GM23248 (cell line): ENCODE measurements at regions not wholly inside any gene's neighbourhood (a gene's known extent, or its start where the extent isn't known, plus 50 kb on each side); places are given as distances from the start of the nearest gene placed in this dataset.

Source experiments
- DNase-seq: peaks from one replicate; pipeline ENCODE4 v3.0.0-alpha.2; 2015
- H2AFZ ChIP-seq: fragments of 200-600 bp; sonication (generic); 2 replicates; pipeline ENCODE4 v1.6.1; 2016; ENCODE audit warnings: antibody characterized with exemption
- H3F3A ChIP-seq: fragments of 200-600 bp; sonication (generic); 2 replicates; pipeline ENCODE4 v1.6.1; 2016; ENCODE audit warnings: mild to moderate bottlenecking, antibody characterized with exemption, mixed run types; ENCODE audit not compliant: insufficient read depth
- H3K27ac ChIP-seq: fragments of 200-600 bp; sonication (generic); 2 replicates; pipeline ENCODE4 v1.5.1; 2016; ENCODE audit warnings: mild to moderate bottlenecking
- H3K27me3 ChIP-seq: fragments of 200-600 bp; sonication (generic); replicated peaks from 2 replicates; pipeline ENCODE4 v1.6.1; 2016; ENCODE audit warnings: mild to moderate bottlenecking; ENCODE audit not compliant: insufficient read depth
- H3K36me3 ChIP-seq: fragments of 200-600 bp; sonication (generic); 2 replicates; pipeline ENCODE4 v1.6.1; 2016; ENCODE audit warnings: low read depth, mild to moderate bottlenecking
- H3K4me1 ChIP-seq: fragments of 200-600 bp; sonication (generic); 2 replicates; pipeline ENCODE4 v1.6.1; 2016; ENCODE audit warnings: mild to moderate bottlenecking; ENCODE audit not compliant: insufficient read depth
- H3K4me2 ChIP-seq: fragments of 200-600 bp; sonication (generic); one replicate; pipeline ENCODE4 v1.6.1; 2016; ENCODE audit warnings: mild to moderate bottlenecking; ENCODE audit not compliant: unreplicated experiment
- H3K4me3 ChIP-seq: fragments of 200-600 bp; sonication (generic); 2 replicates; pipeline ENCODE4 v1.5.1; 2016; ENCODE audit warnings: mild to moderate bottlenecking
- H3K79me2 ChIP-seq: fragments of 200-600 bp; sonication (generic); 2 replicates; pipeline ENCODE4 v1.6.1; 2016; ENCODE audit warnings: mild to moderate bottlenecking; ENCODE audit not compliant: insufficient read depth
- H3K9ac ChIP-seq: fragments of 200-600 bp; sonication (generic); 2 replicates; pipeline ENCODE4 v1.6.1; 2016; ENCODE audit warnings: mild to moderate bottlenecking
- H3K9me2 ChIP-seq: fragments of 200-600 bp; sonication (generic); 2 replicates; pipeline ENCODE4 v1.6.1; 2016; ENCODE audit warnings: mixed run types, mild to moderate bottlenecking, moderate library complexity; ENCODE audit not compliant: insufficient read depth
- H3K9me3 ChIP-seq: fragments of 200-600 bp; sonication (generic); one replicate; pipeline ENCODE4 v1.6.1; 2017; ENCODE audit warnings: low read depth
- H4K20me1 ChIP-seq: fragments of 200-600 bp; sonication (generic); 2 replicates; pipeline ENCODE4 v1.6.0; 2016; ENCODE audit not compliant: insufficient read depth
- EZH2 ChIP-seq: fragments of 200-600 bp; sonication (generic); IDR thresholded peaks from 2 replicates; pipeline ENCODE4 v1.6.1; 2018; ENCODE audit warnings: antibody characterized with exemption, mild to moderate bottlenecking; ENCODE audit not compliant: insufficient read depth, poor library complexity, severe bottlenecking
- EZH2phosphoT487 ChIP-seq: fragments of 200-600 bp; sonication (generic); IDR thresholded peaks from 2 replicates; pipeline ENCODE4 v1.6.1; 2018; ENCODE audit warnings: antibody characterized with exemption, moderate library complexity, mild to moderate bottlenecking, low read depth; ENCODE audit not compliant: insufficient read depth
- WGBS, 2 experiments: methylation state at CpG; one replicate each; pipeline ENCODE4 v1.1.6; 2015 to 2017; ENCODE audit warnings: low lambda C conversion rate in 2 of 2, low coverage in 1 of 2; ENCODE audit errors: missing lambda C conversion rate in 2 of 2; 5-methylcytosine and 5-hydroxymethylcytosine counted together
- in situ Hi-C: fragments of 300-500 bp; cut with MboI; formaldehyde crosslinking; loops from 2 replicates; pipeline ENCODE4 v1.15.0; 2020

DNA sequence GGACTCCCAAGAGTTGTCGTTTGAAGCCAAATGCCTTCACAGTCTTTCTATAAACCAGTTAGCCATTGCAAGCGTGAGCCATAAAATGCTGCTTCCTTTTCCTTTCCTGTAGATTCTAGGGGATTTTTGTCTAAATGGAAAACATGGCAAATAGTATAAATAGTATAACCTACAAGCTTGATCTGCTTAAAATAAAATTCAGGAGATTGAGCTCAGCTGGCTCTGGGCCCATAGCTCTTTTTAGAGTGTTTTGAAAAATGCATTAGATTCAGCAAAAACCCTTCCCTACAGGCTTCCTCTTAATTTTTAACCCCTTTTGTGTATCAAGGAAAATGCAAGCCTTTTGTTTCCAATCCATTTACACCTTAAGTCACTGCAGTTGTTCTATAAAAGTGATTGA is 190.1 kb upstream of the GDF10 start:
- no peaks in the 10 kb centered on the region for H4K20me1 ChIP-seq
- TF ChIP-seq EZH2phosphoT487, result no peak
- TF ChIP-seq EZH2, result no peak
- H3F3A ChIP-seq, result no peaks in the 10 kb centered on the region
- no peak overlapping the region for H3K27ac ChIP-seq
- H3K79me2 ChIP-seq, result no peaks in the 10 kb centered on the region
- H3K9ac ChIP-seq, result no peak overlapping the region
- H3K9me3 ChIP-seq, result no peaks in the 10 kb centered on the region
- no peak overlapping the region for H3K4me2 ChIP-seq
- no peaks in the 10 kb centered on the region for H3K36me3 ChIP-seq
- H3K4me1 ChIP-seq, result no peaks in the 10 kb centered on the region
- WGBS, 2 experiments, result 50 to 52% methylated on average over 2 of the region's 2 CpGs
- no peak overlapping the region for H2AFZ ChIP-seq
- peaks cover 20% of the 10 kb centered on the region; the same call in 1 of the 2 replicates for H3K27me3 ChIP-seq
- no peak for DNase-seq
- no peaks in the 10 kb centered on the region for H3K9me2 ChIP-seq
- no peak overlapping the region for H3K4me3 ChIP-seq
- in situ Hi-C loops, result no loop called here

GRCh38 chr10:47111329-47111862 is 188.6 kb upstream of the GDF10 start:
- no peak overlapping the region for H3K27ac ChIP-seq
- H3K4me1 ChIP-seq, result no peaks in the 10 kb centered on the region
- no peaks in the 10 kb centered on the region for H3K36me3 ChIP-seq
- no peak overlapping the region for H2AFZ ChIP-seq
- TF ChIP-seq EZH2phosphoT487 (no peak), EZH2 (no peak)
- in situ Hi-C loops, result no loop called here
- DNase-seq, result no peak
- no peak overlapping the region for H3K4me2 ChIP-seq
- no peaks in the 10 kb centered on the region for H3K9me2 ChIP-seq
- no peaks in the 10 kb centered on the region for H4K20me1 ChIP-seq
- no peaks in the 10 kb centered on the region for H3K9me3 ChIP-seq
- peaks cover 20% of the 10 kb centered on the region; the same call in 1 of the 2 replicates for H3K27me3 ChIP-seq
- no peak overlapping the region for H3K9ac ChIP-seq
- H3K4me3 ChIP-seq, result no peak overlapping the region
- no peaks in the 10 kb centered on the region for H3F3A ChIP-seq
- H3K79me2 ChIP-seq, result no peaks in the 10 kb centered on the region
- 50% methylated on average over 5 of the region's 5 CpGs for WGBS, 2 experiments

DNA sequence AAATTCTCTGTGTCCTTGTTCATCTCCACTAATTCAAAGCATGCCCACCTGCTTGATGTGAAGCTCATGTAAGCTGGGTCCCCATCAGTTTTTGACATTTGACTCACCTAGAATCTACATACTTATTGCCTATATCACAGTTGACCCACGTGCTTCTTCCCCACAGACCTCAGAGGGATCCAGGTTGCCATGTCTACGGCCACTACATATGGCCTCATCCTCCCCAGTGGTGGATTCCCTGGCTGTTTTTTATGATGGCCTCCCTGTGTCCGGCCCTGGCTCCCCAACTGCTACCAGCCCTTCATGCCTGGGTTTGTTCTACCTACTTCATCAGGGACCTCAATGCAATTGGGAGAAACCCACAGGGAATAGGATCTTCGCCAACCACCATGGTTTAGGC is 187.4 kb upstream of the GDF10 start:
- in situ Hi-C loops, result no loop called here
- Histone ChIP-seq H3K4me3 (no peak overlapping the region), H4K20me1 (no peaks in the 10 kb centered on the region), H3K79me2 (no peaks in the 10 kb centered on the region), H3K9me3 (no peaks in the 10 kb centered on the region), H3K4me1 (no peaks in the 10 kb centered on the region), H3K9ac (no peak overlapping the region), H3F3A (no peaks in the 10 kb centered on the region), H2AFZ (no peak overlapping the region), H3K4me2 (no peak overlapping the region), H3K36me3 (no peaks in the 10 kb centered on the region), H3K27ac (no peak overlapping the region), H3K9me2 (no peaks in the 10 kb centered on the region), H3K27me3 (peaks cover 28% of the 10 kb centered on the region; the same call in 1 of the 2 replicates)
- WGBS, 2 experiments, result 37 to 41% methylated on average over 4 of the region's 4 CpGs
- TF ChIP-seq EZH2phosphoT487 (no peak), EZH2 (no peak)
- DNase-seq, result no peak

GRCh38 chr10:47113907-47114500 is 186.0 kb upstream of the GDF10 start:
- H3K79me2 ChIP-seq, result no peaks in the 10 kb centered on the region
- no peak overlapping the region for H3K9ac ChIP-seq
- H4K20me1 ChIP-seq, result no peaks in the 10 kb centered on the region
- no peak overlapping the region for H3K4me3 ChIP-seq
- H3K9me2 ChIP-seq, result no peaks in the 10 kb centered on the region
- in situ Hi-C loops, result no loop called here
- peaks cover 37% of the 10 kb centered on the region; the same call in 1 of the 2 replicates for H3K27me3 ChIP-seq
- no peaks in the 10 kb centered on the region for H3K36me3 ChIP-seq
- no peak overlapping the region for H2AFZ ChIP-seq
- H3K4me1 ChIP-seq, result no peaks in the 10 kb centered on the region
- no peak overlapping the region for H3K4me2 ChIP-seq
- H3K9me3 ChIP-seq, result no peaks in the 10 kb centered on the region
- WGBS, 2 experiments, result 71 to 76% methylated on average over 4 of the region's 4 CpGs
- no peak for TF ChIP-seq EZH2phosphoT487
- TF ChIP-seq EZH2, result no peak
- no peaks in the 10 kb centered on the region for H3F3A ChIP-seq
- DNase-seq, result no peak
- H3K27ac ChIP-seq, result no peak overlapping the region
